ENCODE measurements at regions not wholly inside any gene's neighbourhood (a gene's known extent, or its start where the extent isn't known, plus 50 kb on each side); places are given as distances from the start of the nearest gene placed in this dataset.

DNA sequence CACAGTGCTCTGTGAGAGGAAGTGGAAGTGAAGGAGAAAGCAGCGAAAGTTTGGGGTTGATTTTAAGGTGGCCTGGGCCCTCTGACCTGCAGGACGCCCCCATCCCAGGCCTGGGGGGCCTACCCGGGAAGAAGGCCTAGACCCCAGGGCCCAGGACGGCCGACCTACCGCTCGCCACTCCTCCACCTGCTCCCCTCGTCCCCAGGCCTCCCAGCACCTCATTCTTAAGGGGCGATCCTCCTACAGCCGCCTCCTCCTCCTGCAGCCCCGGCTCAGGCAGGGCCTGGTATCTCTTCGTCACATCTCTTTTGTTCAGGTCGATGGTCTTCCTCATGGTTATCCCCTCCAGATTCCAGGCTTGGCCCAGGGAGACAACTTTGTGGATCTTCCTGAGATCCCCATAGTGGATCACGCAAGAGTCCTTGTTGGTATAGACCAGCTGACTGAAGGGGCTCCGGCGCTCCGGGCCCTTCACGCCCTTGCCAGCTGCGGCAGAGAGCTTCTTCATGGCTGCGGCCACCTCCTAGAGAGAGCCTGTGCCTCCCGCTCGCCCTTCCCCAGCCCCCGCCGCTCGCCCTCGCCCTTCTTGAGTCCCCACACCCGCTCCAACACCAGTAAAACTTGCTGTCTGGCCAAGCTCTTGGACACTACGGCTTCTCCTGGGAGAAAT, 117.5 kb downstream of the OR13A1 start:
- H3K9me1 ChIP-seq (ENCODE audit: control insufficient read depth, extremely low read depth, insufficient read depth, low read length): no peaks in the 10 kb centered on the region
- no peak for TF ChIP-seq EZH2 (IDR thresholded peaks at IDR 0.05; ENCODE audit: low read length)
- TF ChIP-seq, protein P1, sequence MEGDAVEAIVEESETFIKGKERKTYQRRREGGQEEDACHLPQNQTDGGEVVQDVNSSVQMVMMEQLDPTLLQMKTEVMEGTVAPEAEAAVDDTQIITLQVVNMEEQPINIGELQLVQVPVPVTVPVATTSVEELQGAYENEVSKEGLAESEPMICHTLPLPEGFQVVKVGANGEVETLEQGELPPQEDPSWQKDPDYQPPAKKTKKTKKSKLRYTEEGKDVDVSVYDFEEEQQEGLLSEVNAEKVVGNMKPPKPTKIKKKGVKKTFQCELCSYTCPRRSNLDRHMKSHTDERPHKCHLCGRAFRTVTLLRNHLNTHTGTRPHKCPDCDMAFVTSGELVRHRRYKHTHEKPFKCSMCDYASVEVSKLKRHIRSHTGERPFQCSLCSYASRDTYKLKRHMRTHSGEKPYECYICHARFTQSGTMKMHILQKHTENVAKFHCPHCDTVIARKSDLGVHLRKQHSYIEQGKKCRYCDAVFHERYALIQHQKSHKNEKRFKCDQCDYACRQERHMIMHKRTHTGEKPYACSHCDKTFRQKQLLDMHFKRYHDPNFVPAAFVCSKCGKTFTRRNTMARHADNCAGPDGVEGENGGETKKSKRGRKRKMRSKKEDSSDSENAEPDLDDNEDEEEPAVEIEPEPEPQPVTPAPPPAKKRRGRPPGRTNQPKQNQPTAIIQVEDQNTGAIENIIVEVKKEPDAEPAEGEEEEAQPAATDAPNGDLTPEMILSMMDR (optimal IDR thresholded peaks at IDR 0.05 in 1 of 3, IDR thresholded peaks at IDR 0.05 in 1 of 3, conservative IDR thresholded peaks at IDR 0.05 in 1 of 3; ENCODE audit: extremely low read depth in 1 of 3, insufficient read depth in 2 of 3, low read length in 3 of 3): no peak
- dilution Hi-C loops (cut with MboI; ENCODE audit: extremely low pct_ligation_motif_present, low sequenced_read_pairs): no loop called here
- H3K4me3 ChIP-seq (ENCODE audit: control insufficient read depth in 2 of 3, extremely low read depth in 1 of 3, insufficient read depth in 2 of 3, low read depth in 1 of 3, low read length in 3 of 3): no peak overlapping the region
- H3K27ac ChIP-seq (ENCODE audit: control insufficient read depth, insufficient read depth, low read length): no peak overlapping the region
- DNase-seq (ENCODE audit: low read depth, low spot score): no peak
- peaks cover 15% of the 10 kb centered on the region for H3K27me3 ChIP-seq (ENCODE audit: control insufficient read depth, extremely low read depth, insufficient read depth, low read length)
- no peak overlapping the region for H3K4me2 ChIP-seq (ENCODE audit: control insufficient read depth, extremely low read depth, insufficient read depth, low read depth, low read length)
- no peak for FAIRE-seq
- no peak overlapping the region for H3K9ac ChIP-seq (ENCODE audit: control insufficient read depth, extremely low read depth, insufficient read depth, low read length)
- H3K4me1 ChIP-seq (ENCODE audit: control insufficient read depth, extremely low read depth, insufficient read depth, low read length): no peaks in the 10 kb centered on the region
- no peaks in the 10 kb centered on the region for H3K36me3 ChIP-seq (ENCODE audit: control insufficient read depth in 2 of 2, extremely low read depth in 1 of 2, insufficient read depth in 2 of 2, low read length in 2 of 2)
- H2AFZ ChIP-seq (ENCODE audit: control insufficient read depth, low read length): no peak overlapping the region
- no peaks in the 10 kb centered on the region for H4K20me1 ChIP-seq (ENCODE audit: control insufficient read depth, extremely low read depth, insufficient read depth, low read length)
- H3K79me2 ChIP-seq (ENCODE audit: control insufficient read depth, insufficient read depth, low read length): no peaks in the 10 kb centered on the region
- no peaks in the 10 kb centered on the region for H3K9me3 ChIP-seq (ENCODE audit: control insufficient read depth, low read depth, low read length)

GRCh38 chr10:45198486-45199204, 116.8 kb downstream of the OR13A1 start:
- H3K27me3 ChIP-seq (ENCODE audit: control insufficient read depth, extremely low read depth, insufficient read depth, low read length): peaks cover 15% of the 10 kb centered on the region
- H3K9ac ChIP-seq (ENCODE audit: control insufficient read depth, extremely low read depth, insufficient read depth, low read length): no peak overlapping the region
- no peaks in the 10 kb centered on the region for H3K9me3 ChIP-seq (ENCODE audit: control insufficient read depth, low read depth, low read length)
- H3K9me1 ChIP-seq (ENCODE audit: control insufficient read depth, extremely low read depth, insufficient read depth, low read length): no peaks in the 10 kb centered on the region
- H3K4me3 ChIP-seq (ENCODE audit: control insufficient read depth in 2 of 3, extremely low read depth in 1 of 3, insufficient read depth in 2 of 3, low read depth in 1 of 3, low read length in 3 of 3): no peak overlapping the region
- dilution Hi-C loops (cut with MboI; ENCODE audit: extremely low pct_ligation_motif_present, low sequenced_read_pairs): no loop called here
- TF ChIP-seq, protein P1 (optimal IDR thresholded peaks at IDR 0.05 in 1 of 3, IDR thresholded peaks at IDR 0.05 in 1 of 3, conservative IDR thresholded peaks at IDR 0.05 in 1 of 3; ENCODE audit: extremely low read depth in 1 of 3, insufficient read depth in 2 of 3, low read length in 3 of 3): no peak
- no peak for TF ChIP-seq EZH2 (IDR thresholded peaks at IDR 0.05; ENCODE audit: low read length)
- no peak overlapping the region for H3K27ac ChIP-seq (ENCODE audit: control insufficient read depth, insufficient read depth, low read length)
- FAIRE-seq: no peak
- H3K36me3 ChIP-seq (ENCODE audit: control insufficient read depth in 2 of 2, extremely low read depth in 1 of 2, insufficient read depth in 2 of 2, low read length in 2 of 2): no peaks in the 10 kb centered on the region
- no peaks in the 10 kb centered on the region for H3K79me2 ChIP-seq (ENCODE audit: control insufficient read depth, insufficient read depth, low read length)
- DNase-seq (ENCODE audit: low read depth, low spot score): no peak
- H3K4me1 ChIP-seq (ENCODE audit: control insufficient read depth, extremely low read depth, insufficient read depth, low read length): no peaks in the 10 kb centered on the region
- no peak overlapping the region for H2AFZ ChIP-seq (ENCODE audit: control insufficient read depth, low read length)
- no peaks in the 10 kb centered on the region for H4K20me1 ChIP-seq (ENCODE audit: control insufficient read depth, extremely low read depth, insufficient read depth, low read length)
- H3K4me2 ChIP-seq (ENCODE audit: control insufficient read depth, extremely low read depth, insufficient read depth, low read depth, low read length): no peak overlapping the region

Measured in keratinocyte (primary cell).